Kidney capillary endothelial cell (primary cell): ENCODE measurements at regions not wholly inside any gene's neighbourhood (a gene's known extent, or its start where the extent isn't known, plus 50 kb on each side); places are given as distances from the start of the nearest gene placed in this dataset.
"Not testable (repeated sequence)": the region's sequence is repeated elsewhere in the genome, so short reads cannot be mapped to it uniquely, and the experiment has no call there.

Experiments used
- DNase-seq: peaks from one replicate; pipeline ENCODE4 v3.0.0-alpha.2; 2018; ENCODE audit warnings: low spot score

GRCh38 chr7:118944271-118944670 lies 719.8 kb downstream of the ANKRD7 start:
- no peak for DNase-seq

DNA sequence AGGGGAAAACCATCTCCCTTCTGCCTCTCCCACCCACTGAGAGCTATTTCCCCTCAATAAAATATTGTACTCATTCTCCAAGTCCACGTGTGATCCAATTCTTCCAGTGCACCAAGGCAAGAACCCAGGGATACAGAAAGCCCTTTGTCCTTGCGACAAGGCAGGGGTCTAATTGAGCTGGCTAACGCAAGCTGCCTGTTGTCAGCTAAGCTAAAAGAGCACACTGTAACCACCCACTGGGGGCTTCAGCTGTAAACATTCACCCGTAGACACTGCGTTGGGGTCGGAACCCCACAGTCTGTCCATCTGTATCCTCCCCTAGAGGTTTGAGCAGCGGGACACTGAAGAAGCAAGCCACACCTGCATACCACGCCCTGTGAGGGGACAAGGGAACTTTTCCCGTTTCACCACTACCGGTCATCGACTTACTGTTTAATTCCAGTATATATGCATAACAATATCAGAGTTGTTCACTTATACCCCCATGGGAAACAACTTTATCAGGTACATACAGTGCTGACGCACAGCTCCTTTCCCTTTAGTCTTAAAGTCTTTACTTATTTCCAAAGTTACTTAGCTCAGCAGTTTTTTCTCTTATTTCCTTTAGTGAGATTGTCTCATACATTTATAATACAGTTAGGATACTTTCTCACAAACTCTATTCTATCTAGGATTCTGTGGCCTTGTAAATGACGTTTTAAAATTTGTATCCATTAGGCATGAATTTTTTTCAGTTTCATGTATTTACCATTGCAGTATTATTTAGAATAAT lies 721.6 kb downstream of the ANKRD7 start:
- DNase-seq = no peak

- DNase-seq = no peak
Observed at GRCh38 chr7:118948508-118948907, 724.0 kb downstream of the ANKRD7 start.

- peak; percentile 35 for DNase-seq
Observed at GRCh38 chr7:118949031-118949430, 724.5 kb downstream of the ANKRD7 start.

DNA sequence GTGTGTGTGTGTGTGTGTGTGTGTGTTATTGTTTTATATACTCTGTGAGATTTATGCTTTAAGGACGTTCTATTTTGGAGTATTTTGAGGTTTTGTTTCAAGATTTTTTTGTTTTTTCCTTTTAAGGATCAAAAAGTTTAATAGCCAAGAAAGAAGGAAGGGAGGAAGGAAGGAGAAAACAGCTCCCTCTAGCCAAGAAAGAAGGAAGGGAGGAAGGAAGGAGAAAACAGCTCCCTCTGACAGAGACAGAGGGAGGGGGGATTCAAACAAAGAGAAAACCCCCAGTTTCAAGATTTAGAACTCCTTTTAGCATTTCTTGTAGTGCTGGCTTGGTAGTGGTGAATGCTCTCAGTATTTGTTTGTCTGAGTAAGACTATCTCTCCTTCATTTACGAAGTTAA lies 731.8 kb downstream of the ANKRD7 start:
- not testable (repeated sequence) for DNase-seq

DNA sequence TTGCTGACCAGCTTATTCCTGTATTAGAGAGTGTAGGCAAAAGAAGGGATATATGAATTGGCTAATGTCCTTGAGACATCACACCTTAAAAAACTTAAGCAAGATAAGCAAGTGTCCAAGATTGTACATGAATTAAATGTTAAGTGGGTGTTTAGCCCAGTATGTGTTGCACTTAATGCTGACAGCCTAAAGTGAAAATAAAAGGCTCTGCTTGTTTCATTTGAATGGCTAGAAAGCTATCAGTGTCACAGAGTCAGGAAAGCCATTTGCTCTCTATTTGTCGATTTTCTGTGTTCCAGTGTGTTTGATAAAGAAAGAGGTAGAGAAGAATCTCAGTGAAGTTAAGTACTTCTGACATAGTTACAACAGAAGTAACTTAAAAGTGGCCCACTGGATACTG lies 744.9 kb downstream of the ANKRD7 start:
- no peak for DNase-seq

DNA sequence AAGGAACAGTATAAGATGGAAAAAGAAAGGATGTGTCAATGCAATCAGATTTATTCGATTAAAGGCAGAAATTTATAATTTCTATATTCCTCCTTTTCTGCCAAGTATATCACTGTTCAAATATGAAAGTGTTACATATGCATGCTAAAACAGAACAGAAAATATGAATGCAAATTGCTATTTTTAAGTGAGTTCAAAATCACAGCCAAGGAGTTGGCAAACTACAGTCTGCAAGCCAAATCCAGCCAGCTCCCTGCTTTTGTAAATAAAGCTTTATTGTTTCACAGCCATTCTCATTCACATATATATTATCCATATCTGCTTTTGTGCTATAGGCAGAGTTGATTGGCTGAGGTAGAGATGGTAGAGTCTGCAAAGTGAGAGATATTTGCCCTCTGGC lies 747.2 kb downstream of the ANKRD7 start:
- no peak for DNase-seq

- no peak for DNase-seq
Observed at GRCh38 chr7:118974836-118975235, 750.3 kb downstream of the ANKRD7 start.

DNA sequence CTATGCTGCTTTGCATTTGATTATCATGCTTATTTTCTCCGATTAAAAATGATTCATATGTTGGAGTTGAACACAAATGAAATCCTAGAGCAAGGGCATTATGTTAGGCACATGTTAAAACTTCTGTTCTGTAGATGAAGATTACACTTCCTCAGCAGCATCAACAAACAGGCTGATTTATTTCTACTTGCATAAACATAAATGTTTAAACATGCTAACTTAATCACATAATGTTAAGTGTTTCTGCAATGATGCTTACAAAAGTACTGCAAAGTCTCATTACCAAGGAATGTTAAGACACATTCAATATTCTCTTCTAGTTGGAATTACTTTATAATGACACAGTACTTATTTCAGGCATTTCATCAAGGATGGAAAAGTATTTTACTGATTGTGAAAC lies 770.8 kb downstream of the ANKRD7 start:
- DNase-seq = no peak

DNA sequence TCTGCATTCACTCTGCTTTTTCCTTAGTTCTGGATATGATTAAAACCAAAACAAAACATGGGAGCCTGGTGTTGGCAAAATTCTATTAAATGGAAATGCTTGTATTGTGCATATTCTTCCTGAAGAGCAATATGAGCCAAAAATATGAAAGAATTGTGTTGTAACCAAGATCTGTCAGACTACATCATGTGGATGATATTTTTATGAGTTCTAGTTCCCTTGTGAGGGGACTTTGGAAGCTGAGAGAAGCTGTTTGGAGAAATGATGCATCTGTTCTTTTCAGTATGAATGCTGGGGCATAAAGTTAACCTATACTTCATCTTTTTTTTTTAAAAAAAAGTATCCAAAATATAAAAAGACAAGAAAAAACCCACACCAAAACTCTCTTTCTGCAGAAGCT lies 782.7 kb downstream of the ANKRD7 start:
- no peak for DNase-seq

DNA sequence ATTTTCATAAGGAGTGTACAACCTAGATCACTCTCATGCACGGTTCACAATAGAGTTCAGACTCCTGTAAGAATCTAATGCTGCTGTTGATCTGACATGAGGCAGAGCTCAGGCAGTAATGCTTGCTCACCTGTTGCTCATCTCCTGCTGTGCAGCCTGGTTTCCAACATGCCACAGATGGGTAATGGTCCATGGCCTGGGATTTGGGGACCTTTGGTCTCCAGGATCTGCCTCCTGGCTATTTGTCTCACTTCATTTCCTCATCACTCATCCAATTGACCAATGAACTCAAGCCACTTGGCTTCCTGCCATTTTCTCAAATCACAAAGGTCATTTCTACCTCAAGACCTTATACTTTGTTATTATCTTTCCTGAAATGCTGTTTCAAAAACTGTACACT lies 786.1 kb downstream of the ANKRD7 start:
- no peak for DNase-seq

- no peak for DNase-seq
Observed at GRCh38 chr7:119026391-119026790, 801.9 kb downstream of the ANKRD7 start.

GRCh38 chr7:119028736-119029135 lies 804.2 kb downstream of the ANKRD7 start:
- DNase-seq = no peak

DNA sequence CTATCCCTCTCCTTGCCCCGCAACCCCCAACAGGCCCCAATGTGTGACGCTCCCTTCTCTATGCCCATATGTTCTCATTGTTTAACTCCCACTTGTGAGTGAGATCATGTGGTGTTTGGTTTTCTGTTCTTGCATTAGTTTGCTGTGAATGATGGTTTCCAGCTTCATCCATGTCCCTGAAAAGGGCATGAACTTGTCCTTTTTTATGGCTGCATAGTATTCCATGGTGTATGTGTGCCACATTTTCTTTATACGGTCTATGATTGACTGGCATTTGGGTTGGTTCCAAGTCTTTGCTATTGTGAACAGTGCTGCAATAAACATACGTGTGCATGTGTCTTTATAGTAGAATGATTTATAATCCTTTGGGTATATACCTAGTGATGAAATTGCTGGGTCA lies 807.6 kb downstream of the ANKRD7 start:
- DNase-seq = not testable (repeated sequence)

DNA sequence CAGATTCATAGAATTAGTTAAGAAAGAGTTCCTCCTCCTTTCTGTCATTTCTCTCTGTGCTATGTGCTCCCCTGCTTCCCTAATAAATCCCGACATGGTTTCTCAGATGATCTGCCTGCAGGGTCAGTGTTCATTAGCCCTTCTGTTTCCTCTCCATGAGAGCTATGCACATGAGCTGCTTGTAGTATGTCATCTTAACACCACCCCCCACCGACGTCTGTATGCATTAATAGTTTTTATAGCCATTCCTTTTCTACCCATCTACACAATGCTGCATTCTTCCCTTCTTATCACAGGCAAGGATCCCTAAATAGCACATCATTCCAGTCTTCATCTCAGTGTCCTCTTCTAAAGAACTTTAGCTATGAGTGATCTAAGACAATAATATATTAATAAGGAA lies 809.1 kb downstream of the ANKRD7 start:
- no peak for DNase-seq

GRCh38 chr7:119037941-119038340 lies 813.4 kb downstream of the ANKRD7 start:
- no peak for DNase-seq

DNA sequence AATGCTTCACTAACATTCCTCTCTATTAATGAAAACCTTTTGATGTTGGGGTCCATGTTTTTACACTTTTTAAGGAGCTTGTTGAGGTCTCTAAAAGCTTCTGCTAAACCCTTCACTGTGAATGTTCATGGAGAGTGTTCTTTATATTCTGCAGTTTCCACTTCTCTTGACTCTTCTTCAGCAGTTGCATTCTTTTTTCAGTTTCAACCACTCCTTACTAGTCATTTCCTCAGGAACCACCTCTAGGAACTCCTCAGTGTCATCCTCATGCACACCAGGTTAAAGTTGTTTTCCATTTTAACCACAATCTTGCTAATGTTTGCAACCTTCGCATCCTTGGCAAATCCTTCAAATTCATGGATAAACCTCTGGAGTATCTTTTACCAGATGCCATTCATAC lies 821.6 kb downstream of the ANKRD7 start:
- DNase-seq = no peak

DNA sequence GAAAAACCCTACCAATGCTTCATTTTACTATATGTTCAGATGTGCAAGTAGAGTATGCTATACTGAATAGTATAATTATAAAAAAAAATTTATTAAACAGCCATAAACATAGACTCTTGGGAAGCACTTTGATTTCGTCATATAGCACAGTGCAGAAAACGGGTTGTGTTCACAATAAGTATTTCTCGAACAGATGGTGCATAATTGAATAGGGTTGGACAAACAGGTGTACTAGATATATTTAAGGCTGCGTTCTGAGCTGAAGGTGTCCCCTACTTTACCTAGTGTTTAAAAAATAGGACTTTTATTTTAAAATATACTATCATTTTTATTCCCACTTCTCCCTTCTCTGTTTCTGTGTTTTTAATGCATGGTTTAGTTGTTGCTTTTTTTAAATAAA lies 841.5 kb downstream of the ANKRD7 start:
- no peak for DNase-seq

GRCh38 chr7:119086026-119086425 lies 861.5 kb downstream of the ANKRD7 start:
- DNase-seq = no peak

GRCh38 chr7:119090851-119091250 lies 866.3 kb downstream of the ANKRD7 start:
- DNase-seq = no peak

DNA sequence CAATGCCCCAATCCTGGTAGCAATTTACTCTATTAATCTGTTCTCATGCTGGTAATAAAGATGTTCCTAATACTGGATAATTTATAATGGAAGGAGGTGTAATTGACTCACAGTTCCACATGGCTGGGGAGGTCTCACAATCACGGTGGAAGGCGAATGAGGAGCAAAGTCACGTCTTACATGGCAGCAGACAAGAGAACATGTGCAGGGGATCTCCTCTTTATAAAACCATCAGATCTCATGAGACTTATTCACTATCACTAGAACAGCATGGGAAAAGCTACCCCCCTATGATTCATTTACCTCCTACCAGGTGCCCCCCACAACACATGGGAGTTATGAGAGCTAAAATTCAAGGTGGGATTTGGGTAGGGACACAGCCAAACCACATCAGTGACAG lies 872.2 kb downstream of the ANKRD7 start:
- DNase-seq = no peak

DNA sequence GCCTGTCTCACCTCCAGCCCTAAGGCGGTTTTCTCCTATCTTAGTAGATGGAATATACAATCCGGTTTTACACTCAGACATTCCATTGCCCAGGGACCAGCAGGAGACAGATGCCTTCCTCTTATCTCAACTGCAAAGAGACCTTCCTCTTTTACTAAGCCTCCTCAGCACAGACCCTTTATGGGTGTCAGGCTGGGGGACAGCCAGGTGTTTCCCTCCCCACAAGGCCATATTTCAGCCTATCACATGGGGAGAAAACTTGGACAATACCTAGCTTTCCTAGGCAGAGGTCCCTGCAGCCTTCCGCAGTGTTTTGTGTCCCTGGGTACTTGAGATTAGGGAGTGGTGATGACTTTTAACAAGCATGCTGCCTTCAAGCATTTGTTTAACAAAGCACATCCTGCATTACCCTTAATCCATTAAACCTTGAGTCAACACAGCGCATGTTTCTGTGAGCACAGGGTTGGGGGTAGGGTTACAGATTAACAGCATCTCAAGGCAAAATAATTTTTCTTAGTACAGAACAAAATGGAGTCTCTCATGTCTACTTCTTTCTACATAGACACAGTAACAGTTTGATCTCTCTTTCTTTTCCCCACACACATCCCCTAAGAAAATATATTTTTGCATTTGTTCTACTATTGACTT lies 876.2 kb downstream of the ANKRD7 start:
- not testable (repeated sequence) for DNase-seq

DNA sequence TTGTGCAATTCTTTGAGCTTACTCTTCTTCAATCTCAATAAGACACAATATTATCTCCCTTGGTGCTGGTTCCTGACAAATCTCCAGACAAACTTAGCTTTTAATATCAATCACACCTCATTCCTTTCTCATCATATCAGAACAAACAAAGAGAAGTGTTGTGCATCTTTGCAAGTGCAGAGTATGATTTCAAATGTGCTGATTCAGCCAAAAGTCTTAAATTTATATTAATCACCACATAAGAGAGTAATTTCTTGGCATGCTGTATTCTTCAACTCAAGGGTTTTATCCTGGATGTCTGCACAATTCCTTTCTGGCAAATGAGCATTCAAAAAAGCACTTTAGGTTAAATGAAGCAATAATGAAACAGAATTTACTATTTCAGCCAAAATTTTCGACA lies 877.8 kb downstream of the ANKRD7 start:
- no peak for DNase-seq

- no peak for DNase-seq
Observed at GRCh38 chr7:119105381-119105780, 880.9 kb downstream of the ANKRD7 start.
